A172 (cell line): ENCODE measurements at regions not wholly inside any gene's neighbourhood (a gene's known extent, or its start where the extent isn't known, plus 50 kb on each side); places are given as distances from the start of the nearest gene placed in this dataset.
A peak's percentile ranks its signal among the peaks of the same experiment; 100 is the strongest.

ENCODE experiments used
- DNase-seq: peaks from one replicate; pipeline ENCODE4 v3.0.0-alpha.2; 2015; ENCODE audit warnings: low spot score

DNA sequence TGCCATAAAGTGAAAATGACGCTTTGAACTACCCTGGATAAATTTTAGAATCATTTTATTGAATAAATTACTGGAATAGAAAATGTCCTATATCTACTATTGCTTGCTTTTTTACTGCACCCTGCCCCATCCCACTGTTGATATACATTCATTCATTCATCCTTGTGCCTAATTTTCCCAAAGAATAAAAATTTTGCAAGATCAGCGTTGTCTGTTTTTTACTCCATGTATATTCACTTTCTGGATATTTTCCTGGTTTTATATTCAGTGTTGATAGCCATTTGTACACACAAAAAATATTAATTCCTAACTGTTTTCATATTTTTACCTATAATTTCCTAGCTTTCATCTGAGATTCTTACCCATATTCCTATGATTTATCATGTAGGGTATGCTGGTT lies 262.9 kb upstream of the MAGI2 start:
- no peak for DNase-seq

DNA sequence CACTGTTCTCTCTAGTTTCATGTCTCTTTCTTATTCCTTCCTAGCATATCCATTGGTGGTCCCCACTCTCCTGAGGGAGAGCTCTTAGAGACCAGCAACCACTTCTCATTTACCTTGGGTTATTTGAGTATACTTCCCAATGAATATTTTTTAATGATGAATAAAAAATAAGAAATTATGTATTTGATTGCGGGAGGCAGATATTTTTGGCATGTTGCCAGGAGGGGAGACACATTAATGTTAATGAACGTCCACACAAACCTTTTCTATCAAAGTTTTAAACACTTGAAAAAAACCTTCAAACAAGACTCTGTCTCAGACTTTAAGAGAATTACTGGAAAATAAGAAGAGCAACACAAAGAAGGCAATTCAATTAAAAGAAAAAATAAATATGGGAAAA lies 260.6 kb upstream of the MAGI2 start:
- no peak for DNase-seq

DNA sequence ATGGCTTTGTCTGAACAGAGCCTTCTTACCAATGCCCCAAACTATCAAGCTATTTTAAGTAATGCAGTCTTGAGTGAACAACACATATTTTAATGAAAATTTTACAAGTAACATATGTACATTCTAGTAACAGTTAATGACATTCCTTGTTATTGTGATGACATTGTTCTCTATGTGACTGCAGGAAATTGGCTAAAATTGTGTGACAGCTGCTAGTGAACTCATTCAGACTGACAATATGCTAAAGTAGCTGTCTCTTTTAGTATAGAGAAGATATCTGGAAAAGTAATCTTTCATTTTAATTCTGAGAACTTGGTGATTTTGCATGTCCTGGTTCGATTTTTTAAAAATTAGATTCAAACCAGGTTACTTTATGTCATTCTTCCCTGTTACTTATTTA lies 259.8 kb upstream of the MAGI2 start:
- DNase-seq = no peak

DNA sequence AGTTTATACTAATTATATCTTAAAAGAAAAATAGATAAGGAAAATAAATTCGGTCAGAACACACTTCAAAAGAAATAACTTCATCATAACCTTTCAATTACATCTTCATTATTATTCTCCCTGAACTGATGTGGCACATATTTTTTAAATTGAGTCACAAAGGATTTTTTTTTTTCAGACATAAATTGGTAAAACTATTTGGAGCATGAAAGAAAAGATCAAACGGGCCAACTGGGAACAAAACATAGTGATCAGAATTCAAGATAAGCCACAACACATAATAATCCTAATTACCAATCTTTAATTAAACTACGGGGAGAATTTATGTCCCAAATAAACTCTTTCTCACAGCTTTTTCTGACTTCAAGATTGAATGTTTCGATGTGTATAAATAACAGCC lies 258.2 kb upstream of the MAGI2 start:
- no peak for DNase-seq

DNA sequence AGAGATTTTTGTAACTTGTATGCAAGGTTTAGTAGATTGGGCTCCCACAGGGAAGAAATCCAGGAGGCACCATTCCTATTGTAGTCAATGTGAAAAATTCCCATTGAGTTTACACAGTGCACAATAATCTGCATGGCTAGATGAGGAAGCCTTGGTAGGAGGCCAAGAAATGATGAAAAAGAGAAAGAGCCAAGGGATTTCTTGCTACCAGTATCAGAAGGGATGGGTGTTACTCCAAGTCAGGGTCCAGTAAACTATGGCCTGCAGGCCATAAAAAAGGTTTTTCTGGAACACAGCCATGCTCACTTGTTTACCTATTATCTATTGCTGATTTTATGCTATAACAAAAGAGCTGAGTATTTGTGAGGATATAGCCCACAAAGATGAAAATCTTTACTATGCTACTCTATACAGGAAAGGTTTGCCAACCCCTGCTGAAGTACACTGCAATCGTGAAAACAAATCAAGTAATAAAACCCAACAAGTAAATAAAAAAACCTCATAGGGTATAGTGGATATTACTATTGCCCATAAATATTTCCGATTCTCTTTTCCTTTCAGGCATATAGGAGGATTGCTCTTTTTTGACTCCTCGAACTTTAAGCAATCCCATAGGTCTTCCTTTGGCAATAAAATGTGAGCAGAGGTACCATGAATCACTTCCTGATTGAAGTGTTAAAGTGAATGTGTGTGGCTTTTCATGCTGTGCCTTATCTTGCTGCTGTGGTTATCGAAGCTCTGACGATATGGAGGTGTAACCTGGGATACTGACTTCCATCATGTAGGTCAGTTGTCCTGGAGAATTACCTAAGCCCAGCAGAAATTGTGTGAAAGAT lies 256.3 kb upstream of the MAGI2 start:
- peak; percentile 81 for DNase-seq

DNA sequence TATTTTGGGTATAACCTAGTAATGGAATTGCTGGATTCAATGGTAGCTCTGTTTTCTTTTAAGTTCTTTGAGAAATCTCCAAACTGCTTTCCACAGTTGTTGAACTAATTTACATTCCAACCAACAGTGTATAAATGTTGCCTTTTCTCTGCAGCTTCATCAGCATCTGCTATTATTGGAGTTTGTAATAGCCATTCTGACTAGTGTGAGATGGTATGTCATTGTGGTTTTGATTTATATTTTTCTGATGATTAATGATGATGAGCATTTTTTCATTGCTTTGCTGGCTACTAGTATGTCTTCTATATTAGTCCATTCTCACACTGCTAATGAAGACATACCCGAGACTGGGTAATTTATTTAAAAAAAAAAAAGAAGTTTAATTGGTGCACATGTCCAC lies 248.6 kb upstream of the MAGI2 start:
- no peak for DNase-seq

DNA sequence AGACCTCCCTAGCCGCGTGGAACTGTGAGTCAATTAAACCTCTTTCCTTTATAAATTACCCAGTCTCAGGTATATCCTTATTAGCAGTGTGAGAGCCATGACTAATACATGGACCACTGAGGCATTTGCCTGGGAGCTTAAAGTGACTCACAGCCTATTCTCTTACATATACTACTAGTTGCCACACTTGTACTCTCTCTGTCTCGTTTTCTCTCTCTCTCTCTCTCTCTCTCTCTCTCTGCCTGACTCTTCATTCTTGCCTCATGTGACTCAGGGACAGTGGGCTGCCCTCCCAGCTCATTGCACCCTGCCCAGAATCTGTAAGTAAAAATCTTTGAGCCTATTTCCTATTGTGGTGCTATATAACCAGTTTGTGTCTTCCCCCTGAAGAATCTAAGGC lies 238.5 kb upstream of the MAGI2 start:
- DNase-seq = peak; percentile 64

DNA sequence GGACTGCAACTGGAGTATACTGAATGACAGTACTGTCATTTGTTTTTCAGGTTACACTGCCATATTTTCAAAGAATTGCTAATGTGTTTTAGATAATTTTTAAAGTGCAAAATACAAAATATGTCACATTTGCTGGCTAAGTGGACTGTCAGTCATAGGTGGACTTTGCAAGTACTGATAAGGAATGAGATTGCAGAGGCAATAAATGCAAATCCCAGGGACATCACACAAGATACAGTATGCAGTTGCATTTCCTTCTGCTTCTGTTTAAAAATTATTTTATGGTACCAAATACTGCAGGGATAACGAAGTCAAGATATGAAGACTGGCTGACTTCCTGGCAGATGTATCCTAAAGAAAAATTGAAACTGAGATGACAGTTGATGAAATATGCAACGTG lies 237.6 kb upstream of the MAGI2 start:
- no peak for DNase-seq

DNA sequence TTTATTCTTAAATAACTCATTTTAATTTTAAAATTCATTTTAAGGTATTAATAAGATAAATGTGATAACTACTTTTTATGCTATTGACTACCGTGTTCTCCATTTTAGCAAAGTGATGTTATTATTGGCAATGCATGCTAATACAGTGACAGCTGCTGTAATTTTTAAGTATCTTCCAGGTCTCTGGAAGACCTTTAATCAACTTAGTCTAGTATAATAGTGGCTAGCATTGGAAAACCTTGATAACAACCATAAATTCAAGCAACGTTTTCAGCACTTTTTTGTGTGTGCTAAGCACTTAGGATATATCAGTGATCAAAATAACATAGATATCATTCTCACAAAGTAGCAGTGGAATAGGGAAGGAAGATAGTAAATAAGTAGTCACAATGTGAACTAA lies 230.9 kb upstream of the MAGI2 start:
- DNase-seq = no peak

DNA sequence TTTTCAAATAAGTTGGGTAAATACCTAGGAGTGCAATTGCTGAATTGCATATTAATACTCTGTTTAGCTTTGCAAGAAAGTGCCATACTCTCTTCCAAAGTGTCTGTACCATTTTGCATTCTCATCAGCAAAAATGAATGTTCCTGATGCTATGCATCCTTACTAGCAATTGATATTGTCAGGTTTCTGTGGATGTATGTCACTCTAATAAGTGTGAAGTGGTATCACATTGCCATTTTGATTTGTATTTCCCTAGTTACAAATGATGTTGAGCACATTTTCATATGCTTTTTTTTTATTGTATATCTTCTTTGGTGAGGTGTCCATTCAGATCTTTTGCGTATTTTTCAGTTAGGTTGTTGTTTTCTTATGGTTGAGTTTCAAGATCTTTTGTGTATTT lies 230.4 kb upstream of the MAGI2 start:
- no peak for DNase-seq

DNA sequence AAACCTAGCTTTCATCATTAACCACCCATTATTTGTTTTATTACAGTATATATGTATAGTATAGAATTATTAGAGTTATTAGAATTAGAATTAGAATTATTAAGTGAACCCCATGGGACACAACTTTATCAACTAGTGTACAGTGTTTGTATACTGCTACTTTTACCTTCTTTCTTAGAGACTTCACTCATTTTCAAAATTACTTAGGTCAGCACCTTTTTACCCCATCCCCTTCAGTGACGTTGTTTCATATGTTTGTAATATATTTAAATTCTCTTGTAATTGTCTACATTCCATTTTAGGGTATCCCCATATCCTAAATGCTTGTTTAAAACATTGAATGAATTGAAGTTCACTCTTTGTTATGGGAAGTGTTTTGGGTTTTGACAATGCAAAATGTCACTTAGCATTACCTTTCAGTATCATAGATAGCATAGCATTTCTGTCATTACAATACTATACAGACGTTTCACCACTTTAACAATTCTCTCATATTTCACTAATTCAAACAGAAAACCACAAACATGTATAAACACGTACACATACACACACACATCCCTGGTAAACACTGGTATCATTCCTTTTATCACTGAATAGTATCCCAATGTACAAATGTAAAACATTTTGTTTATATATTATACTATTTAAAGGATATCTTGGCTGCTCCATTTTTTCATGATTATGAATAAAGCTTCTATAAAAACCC lies 229.9 kb upstream of the MAGI2 start:
- DNase-seq = no peak

DNA sequence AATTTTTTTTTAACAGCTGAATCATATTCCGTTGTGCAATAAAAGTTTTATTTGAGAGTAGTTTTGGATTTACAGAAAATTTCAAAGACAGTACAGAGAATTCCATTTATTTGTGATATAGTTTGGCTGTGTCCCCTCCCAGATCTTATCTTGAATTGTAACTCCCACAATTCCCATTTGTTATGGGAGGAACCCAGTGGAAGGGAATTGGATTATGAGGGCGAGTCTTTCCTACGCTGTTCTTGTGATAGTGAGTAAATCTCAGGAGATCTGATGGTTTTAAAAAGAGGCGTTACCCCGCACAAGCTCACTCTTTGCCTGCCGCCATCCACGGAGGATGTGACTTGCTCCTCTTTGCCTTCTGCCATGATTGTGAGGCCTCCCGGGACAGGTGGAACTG lies 228.0 kb upstream of the MAGI2 start:
- DNase-seq = no peak

DNA sequence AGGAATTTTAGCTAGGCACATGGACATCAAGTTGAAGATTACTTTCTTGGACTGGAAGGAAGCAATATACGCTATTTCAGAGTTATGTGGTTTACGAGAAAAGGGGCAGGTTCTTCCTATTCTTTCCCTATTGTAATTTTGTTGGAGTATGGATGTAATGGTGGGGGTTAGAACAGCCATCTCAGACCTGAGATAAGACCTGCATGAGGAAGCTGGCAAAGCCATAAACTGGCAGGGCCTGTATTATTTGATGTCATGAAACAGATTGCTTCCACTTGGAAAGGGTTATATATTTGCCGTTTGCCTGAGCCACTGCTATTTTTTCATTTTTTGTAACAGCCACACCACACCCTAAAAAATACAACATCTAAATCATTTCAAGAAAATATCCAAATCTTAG lies 220.5 kb upstream of the MAGI2 start:
- DNase-seq = no peak

DNA sequence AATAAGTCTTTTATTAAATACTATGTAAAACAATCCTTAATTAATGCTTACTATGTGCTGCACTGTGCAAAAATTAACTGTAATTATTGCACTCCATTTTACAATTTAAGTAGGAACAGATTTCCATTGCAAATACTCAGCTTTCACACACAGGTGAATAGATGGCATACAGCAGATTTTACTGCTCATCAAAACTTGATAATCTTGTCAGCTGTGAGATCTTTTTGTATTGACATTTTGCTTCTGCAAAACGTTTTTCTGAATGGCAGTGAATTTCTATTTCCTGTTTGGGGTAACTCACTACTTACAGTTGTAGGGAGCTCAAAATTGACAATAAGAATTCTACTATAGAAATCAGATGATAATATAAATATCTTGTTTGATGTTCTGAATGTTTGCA lies 220.0 kb upstream of the MAGI2 start:
- no peak for DNase-seq

DNA sequence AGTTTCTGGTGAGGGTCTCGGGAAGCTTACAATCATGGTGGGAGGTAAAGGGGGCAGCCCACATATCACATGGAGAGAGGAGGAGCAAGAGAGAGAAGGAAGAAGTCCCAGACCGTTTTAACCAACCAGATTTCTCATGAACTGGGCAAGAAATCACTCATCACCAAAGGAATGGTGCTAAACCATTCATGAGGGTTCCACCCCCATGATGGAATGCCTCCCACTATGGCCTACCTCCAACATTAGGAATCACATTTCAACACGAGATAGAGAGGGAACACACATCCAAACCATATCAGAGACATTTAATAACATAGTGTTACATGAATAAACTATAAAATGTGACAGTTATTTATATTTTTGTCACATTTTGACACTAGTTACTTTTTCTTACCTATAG lies 214.8 kb upstream of the MAGI2 start:
- DNase-seq = no peak

DNA sequence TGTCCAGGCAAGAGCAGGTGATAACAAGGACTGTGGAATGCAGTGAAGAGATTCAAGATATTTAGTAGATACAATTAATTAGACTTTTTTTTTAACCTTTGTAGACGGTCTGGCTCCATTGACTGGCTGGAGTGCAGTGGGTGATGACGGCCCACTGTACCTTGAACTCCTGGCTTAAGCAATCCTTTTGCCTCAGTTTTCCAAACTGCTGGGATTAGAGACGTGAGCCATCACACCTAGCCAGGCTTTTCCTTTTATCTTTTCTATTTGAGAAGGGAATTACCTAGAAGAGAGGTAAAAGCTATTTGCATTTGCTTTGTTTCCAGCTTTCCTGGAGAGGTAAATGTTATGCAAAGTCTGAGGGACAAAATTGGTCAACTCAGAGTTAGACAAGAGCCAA lies 213.0 kb upstream of the MAGI2 start:
- no peak for DNase-seq

DNA sequence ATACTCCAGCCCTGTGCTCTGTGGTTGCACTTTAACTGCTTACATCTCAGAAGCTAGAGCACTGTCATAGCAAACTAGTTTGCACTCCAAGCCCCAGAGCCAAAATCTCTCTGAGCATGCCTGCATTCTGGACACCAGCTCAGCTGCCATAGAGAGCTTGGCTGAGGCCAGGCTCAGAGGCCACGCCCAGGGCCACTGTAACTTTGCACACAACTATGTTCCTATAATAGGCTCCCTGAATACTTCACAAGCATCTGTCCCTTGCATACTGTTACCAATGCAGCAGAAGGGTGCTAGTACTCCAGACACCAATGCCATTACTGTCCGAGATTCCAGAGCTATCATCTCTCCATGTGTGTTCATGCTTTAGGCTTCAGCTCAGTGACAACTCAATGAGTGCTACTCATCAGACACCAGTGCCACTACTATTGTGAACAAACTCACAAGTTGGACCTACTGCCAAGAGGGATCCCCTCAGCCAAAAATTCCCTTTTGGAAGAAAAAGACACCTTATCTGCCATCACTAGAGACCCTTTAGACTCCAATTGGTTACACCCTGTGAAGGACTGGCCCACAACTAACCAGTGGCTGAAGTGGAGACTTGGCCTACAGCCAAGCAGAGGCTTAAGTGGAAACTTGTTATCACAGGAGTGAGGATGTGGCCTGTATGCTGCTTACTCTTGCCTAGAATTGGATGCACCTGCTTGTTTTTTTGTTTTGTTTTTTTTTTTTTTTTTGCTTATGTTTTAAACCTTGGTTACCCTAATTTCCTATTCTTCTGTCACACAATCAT lies 211.6 kb upstream of the MAGI2 start:
- no peak for DNase-seq

DNA sequence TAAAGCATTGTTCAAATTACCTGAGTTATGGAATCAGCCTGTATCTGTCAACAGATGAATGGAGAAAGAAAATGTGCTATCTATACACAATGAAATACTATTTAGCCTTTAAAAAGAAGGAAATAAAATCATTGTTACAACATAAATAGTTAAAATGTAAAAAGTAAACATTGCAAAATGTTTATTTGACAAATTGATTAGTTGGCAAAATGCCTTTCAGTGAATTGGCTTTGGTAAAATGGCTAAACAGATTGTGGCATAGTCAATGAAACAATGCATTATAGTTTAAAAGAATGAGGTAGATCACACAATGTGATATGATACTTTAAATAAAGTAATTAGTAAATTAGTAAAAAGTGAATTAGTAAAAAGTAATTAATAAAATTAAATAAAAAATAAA lies 204.8 kb upstream of the MAGI2 start:
- DNase-seq = no peak

DNA sequence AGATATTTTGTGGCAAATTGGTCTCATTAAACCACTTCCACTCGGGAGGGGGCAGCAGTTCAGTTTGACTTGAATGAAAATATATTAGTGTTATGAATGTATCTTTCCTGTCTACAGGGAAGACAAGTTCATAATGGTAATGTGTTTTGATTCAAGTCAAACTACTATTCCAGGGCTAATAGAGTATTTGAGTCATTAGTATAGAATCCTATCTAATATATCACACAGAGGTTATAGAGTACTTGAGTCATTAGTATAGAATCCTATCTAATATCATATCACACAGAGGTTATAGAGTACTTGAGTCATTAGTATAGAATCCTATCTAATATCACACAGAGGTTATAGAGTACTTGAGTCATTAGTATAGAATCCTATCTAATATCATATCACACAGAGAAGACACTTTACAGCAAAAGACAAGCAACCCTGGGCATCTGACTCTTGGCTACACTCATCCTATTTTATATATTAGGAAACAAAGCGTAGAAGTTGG lies 199.7 kb upstream of the MAGI2 start:
- DNase-seq = peak; percentile 22

DNA sequence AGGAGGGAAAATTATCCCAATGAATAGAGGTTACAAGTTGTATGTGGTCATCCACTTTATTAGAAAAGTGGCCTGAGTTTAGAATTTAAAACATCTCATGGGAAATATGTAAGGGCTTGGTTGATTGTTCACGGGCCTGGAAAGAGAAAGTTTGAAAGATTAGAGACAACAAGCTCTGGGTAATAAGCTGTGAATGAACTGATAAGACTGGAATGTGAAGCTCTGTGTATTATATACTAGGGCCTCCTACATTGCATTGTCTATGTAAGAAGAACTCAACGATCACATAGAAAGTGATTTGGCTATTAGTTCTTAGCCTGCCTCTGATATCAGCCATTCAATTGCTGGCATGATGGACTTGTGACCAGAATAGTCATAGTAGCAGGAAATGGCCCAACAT lies 199.2 kb upstream of the MAGI2 start:
- DNase-seq = no peak

DNA sequence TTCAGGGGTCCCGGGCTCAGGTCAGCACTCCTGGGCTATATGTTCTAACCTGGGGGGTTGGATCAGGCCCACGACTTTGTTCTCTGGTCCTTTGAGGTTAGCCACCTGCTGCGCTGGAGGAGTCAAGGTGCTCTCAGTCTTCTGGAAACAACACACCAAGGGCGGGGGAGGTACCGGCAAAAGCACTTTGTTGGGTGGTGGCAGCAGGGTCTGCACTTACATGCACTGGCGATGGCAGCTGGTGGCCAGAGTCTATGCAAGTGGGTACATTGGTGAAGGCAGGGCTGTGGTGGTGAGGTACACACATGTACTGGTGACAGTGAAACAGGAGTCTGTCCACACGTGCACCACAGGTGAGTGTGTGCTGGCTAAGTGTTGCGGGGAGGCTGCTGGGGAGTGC lies 194.2 kb upstream of the MAGI2 start:
- no peak for DNase-seq

DNA sequence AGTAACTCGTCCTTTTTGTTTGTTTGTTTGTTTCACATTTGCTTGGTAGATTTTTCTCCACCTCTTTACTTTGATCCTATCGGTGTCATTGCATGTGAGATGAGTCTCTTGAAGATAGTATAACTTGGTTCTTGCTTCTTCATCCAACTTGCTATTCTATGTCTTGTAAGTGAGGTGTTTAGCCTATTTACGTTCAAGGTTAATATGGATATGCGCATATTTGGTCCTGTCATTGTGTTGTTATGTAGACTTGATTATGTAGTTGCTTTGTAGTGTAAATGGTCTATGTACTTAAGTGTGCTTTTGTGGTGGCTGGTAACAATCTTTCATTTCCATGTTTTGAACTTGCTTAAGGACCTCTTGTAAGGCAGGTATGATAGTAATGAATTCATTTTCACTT lies 192.8 kb upstream of the MAGI2 start:
- DNase-seq = no peak

DNA sequence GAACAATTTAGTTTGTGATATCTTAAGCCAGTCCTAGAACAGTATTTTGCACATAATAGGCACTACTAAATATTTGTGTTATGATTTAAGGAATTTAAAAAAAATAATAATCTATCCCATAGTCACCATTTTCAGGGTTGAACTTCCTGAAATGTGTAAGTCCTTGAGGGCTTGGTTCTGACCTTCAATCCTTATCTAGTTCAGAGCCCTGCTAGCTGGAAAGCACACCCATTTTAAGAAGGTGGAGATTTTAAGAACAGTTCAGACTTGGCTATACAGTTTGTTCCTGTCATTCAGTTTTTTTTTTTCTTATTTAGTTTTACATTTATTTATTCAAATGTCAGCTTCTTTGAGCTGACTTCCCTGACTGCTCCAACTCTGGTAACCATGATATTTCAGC lies 183.4 kb upstream of the MAGI2 start:
- DNase-seq = no peak
